ENCODE measurements at regions not wholly inside any gene's neighbourhood (a gene's known extent, or its start where the extent isn't known, plus 50 kb on each side); places are given as distances from the start of the nearest gene placed in this dataset.

- Histone ChIP-seq H3K27me3 (ENCODE audit: insufficient read depth, low read depth, low read length) (no peaks in the 10 kb centered on the region), H3K9ac (ENCODE audit: low read length) (no peak overlapping the region), H3K4me2 (ENCODE audit: low read length) (no peak overlapping the region), H3K4me3 (ENCODE audit: low read length) (no peak overlapping the region), H3K27ac (ENCODE audit: low read length) (no peak overlapping the region), H4K20me1 (ENCODE audit: insufficient read depth) (no peaks in the 10 kb centered on the region), H3K36me3 (ENCODE audit: insufficient read depth, low read length) (no peaks in the 10 kb centered on the region), H3K9me2 (ENCODE audit: insufficient read depth, low read length) (no peaks in the 10 kb centered on the region), H3K79me2 (replicated peaks; ENCODE audit: insufficient read depth, low read length) (no peaks in the 10 kb centered on the region), H2AFZ (ENCODE audit: low read depth, low read length) (no peak overlapping the region), H3K9me3 (ENCODE audit: low read length) (no peaks in the 10 kb centered on the region), H3F3A (ENCODE audit: insufficient read depth, low read length, poor library complexity, severe bottlenecking) (no peaks in the 10 kb centered on the region)
- TF ChIP-seq EP300 (conservative IDR thresholded peaks at IDR 0.05; ENCODE audit: poor library complexity, severe bottlenecking) (no peak), MXI1 (conservative IDR thresholded peaks at IDR 0.05; ENCODE audit: poor library complexity, severe bottlenecking) (no peak), RAD21 (conservative IDR thresholded peaks at IDR 0.05) (no peak), SMC3 (conservative IDR thresholded peaks at IDR 0.05; ENCODE audit: poor library complexity) (no peak), CTCF (IDR thresholded peaks at IDR 0.05; ENCODE audit: poor library complexity, severe bottlenecking) (no peak), TAF1 (IDR thresholded peaks at IDR 0.05; ENCODE audit: low read depth) (no peak), EZH2 (IDR thresholded peaks at IDR 0.05; ENCODE audit: borderline replicate concordance, insufficient read depth, low read length, poor library complexity, severe bottlenecking) (no peak), POLR2AphosphoS5 (IDR thresholded peaks at IDR 0.05) (no peak)
- TF ChIP-seq, protein P1, sequence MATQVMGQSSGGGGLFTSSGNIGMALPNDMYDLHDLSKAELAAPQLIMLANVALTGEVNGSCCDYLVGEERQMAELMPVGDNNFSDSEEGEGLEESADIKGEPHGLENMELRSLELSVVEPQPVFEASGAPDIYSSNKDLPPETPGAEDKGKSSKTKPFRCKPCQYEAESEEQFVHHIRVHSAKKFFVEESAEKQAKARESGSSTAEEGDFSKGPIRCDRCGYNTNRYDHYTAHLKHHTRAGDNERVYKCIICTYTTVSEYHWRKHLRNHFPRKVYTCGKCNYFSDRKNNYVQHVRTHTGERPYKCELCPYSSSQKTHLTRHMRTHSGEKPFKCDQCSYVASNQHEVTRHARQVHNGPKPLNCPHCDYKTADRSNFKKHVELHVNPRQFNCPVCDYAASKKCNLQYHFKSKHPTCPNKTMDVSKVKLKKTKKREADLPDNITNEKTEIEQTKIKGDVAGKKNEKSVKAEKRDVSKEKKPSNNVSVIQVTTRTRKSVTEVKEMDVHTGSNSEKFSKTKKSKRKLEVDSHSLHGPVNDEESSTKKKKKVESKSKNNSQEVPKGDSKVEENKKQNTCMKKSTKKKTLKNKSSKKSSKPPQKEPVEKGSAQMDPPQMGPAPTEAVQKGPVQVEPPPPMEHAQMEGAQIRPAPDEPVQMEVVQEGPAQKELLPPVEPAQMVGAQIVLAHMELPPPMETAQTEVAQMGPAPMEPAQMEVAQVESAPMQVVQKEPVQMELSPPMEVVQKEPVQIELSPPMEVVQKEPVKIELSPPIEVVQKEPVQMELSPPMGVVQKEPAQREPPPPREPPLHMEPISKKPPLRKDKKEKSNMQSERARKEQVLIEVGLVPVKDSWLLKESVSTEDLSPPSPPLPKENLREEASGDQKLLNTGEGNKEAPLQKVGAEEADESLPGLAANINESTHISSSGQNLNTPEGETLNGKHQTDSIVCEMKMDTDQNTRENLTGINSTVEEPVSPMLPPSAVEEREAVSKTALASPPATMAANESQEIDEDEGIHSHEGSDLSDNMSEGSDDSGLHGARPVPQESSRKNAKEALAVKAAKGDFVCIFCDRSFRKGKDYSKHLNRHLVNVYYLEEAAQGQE (IDR thresholded peaks at IDR 0.05; ENCODE audit: borderline replicate concordance), result no peak
Measured at GRCh38 chr4:101458473-101458872, 111.1 kb upstream of the PPP3CA start.

GRCh38 chr4:101451086-101451485, 103.8 kb upstream of the PPP3CA start:
- Histone ChIP-seq H3K27ac (ENCODE audit: low read length) (no peak overlapping the region), H3K9ac (ENCODE audit: low read length) (no peak overlapping the region), H3K4me3 (ENCODE audit: low read length) (no peak overlapping the region), H3K79me2 (replicated peaks; ENCODE audit: insufficient read depth, low read length) (no peaks in the 10 kb centered on the region), H4K20me1 (ENCODE audit: insufficient read depth) (no peaks in the 10 kb centered on the region), H3K27me3 (ENCODE audit: insufficient read depth, low read depth, low read length) (no peaks in the 10 kb centered on the region), H3K36me3 (ENCODE audit: insufficient read depth, low read length) (no peaks in the 10 kb centered on the region), H3K9me2 (ENCODE audit: insufficient read depth, low read length) (no peaks in the 10 kb centered on the region), H3F3A (ENCODE audit: insufficient read depth, low read length, poor library complexity, severe bottlenecking) (no peaks in the 10 kb centered on the region), H3K4me2 (ENCODE audit: low read length) (no peak overlapping the region), H3K9me3 (ENCODE audit: low read length) (no peaks in the 10 kb centered on the region), H2AFZ (ENCODE audit: low read depth, low read length) (no peak overlapping the region)
- TF ChIP-seq EP300 (conservative IDR thresholded peaks at IDR 0.05; ENCODE audit: poor library complexity, severe bottlenecking), result no peak
- no peak for TF ChIP-seq TAF1 (IDR thresholded peaks at IDR 0.05; ENCODE audit: low read depth)
- no peak for TF ChIP-seq MXI1 (conservative IDR thresholded peaks at IDR 0.05; ENCODE audit: poor library complexity, severe bottlenecking)
- no peak for TF ChIP-seq RAD21 (conservative IDR thresholded peaks at IDR 0.05)
- no peak for TF ChIP-seq EZH2 (IDR thresholded peaks at IDR 0.05; ENCODE audit: borderline replicate concordance, insufficient read depth, low read length, poor library complexity, severe bottlenecking)
